Lower leg skin (tissue), 3 donors: ENCODE measurements at regions not wholly inside any gene's neighbourhood (a gene's known extent, or its start where the extent isn't known, plus 50 kb on each side); places are given as distances from the start of the nearest gene placed in this dataset.
"Not testable (repeated sequence)": the region's sequence is repeated elsewhere in the genome, so short reads cannot be mapped to it uniquely, and the experiment has no call there.

Source experiments
- CTCF ChIP-seq, 3 donors: fragments of 450-650 bp; IDR thresholded peaks; one replicate each; pipeline ENCODE4 v1.5.1; 2016; ENCODE audit warnings: antibody characterized with exemption in 3 of 3, mild to moderate bottlenecking in 3 of 3, moderate library complexity in 2 of 3
- POLR2A ChIP-seq, 2 donors: fragments of 450-650 bp; IDR thresholded peaks; one replicate each; pipeline ENCODE4 v1.6.1; 2016 to 2017; ENCODE audit warnings: antibody characterized with exemption in 2 of 2, mild to moderate bottlenecking in 1 of 2, moderate library complexity in 1 of 2

GRCh38 chr11:67880594-67881196, 123.2 kb downstream of the UNC93B1 start:
- not testable (repeated sequence) for TF ChIP-seq CTCF, POLR2A (IDR thresholded peaks at IDR 0.05)
